ENCODE measurements at regions not wholly inside any gene's neighbourhood (a gene's known extent, or its start where the extent isn't known, plus 50 kb on each side); places are given as distances from the start of the nearest gene placed in this dataset.

DNA sequence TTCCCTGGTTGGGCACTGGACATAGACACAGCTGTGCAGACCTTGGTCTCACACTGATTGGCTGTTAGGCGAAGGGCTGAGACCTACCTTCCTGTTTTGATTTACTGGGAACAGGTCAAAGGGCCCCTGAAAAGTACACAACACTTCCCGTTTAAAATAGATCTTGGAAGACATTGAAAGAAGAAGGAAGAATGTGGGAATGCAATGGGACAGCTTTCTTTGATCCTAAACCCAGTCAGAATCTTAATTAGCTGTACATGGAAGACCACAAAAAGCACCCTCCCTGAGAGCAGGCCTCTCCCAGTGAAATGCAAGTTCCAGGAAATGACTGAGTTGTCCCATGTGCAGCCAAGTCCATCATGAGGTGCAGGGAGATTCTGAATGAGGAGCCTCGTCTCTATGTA, 83.6 kb upstream of the EXOC2 start:
- POLR2A ChIA-PET: no interaction called here
- no peak for TF ChIP-seq ATF3 (IDR thresholded peaks at IDR 0.05; ENCODE audit: borderline replicate concordance, extremely low read depth, low read depth, low read length)
- TF ChIP-seq E2F8 (IDR thresholded peaks at IDR 0.05; ENCODE audit: low read depth, partially characterized antibody): no peak
- TF ChIP-seq BRCA1 (IDR thresholded peaks at IDR 0.05; ENCODE audit: low read depth, low read length): no peak
- TF ChIP-seq POLR2A (IDR thresholded peaks at IDR 0.05; ENCODE audit: low read depth, low read length): no peak
- no peak for TF ChIP-seq ETV6 (conservative IDR thresholded peaks at IDR 0.05 in 1 of 2, IDR thresholded peaks at IDR 0.05 in 1 of 2; ENCODE audit: borderline replicate concordance in 1 of 2, low read depth in 1 of 2)
- TF ChIP-seq CEBPB (IDR thresholded peaks at IDR 0.05; ENCODE audit: borderline replicate concordance in 1 of 2, low read depth in 2 of 2, low read length in 2 of 2): no peak
- no peak for TF ChIP-seq ZBTB11 (CRISPR knock-in tag; IDR thresholded peaks at IDR 0.05)
- TF ChIP-seq SP1 (IDR thresholded peaks at IDR 0.05; ENCODE audit: low read depth, low read length): no peak
- Histone ChIP-seq H2AFZ (ENCODE audit: control insufficient read depth, low read depth, low read length) (no peak overlapping the region), H3K9me3 (replicated peaks; ENCODE audit: control insufficient read depth, insufficient read depth, low read length) (no peaks in the 10 kb centered on the region; the same call in 2 of the 3 replicates), H3K79me2 (ENCODE audit: control insufficient read depth, insufficient read depth, low read length) (no peaks in the 10 kb centered on the region), H3K27me3 (replicated peaks in 1 of 2; ENCODE audit: control insufficient read depth in 2 of 2, insufficient read depth in 2 of 2, low read length in 1 of 2) (peaks cover 0 to 10% of the 10 kb centered on the region in 2 experiments), H3K4me1 (ENCODE audit: control insufficient read depth, insufficient read depth, low read length) (no peaks in the 10 kb centered on the region), H3K9ac (ENCODE audit: control insufficient read depth, insufficient read depth, low read length) (no peak overlapping the region), H3K27ac (ENCODE audit: control insufficient read depth, insufficient read depth) (no peak overlapping the region), H3K4me3 (no peak overlapping the region), H3K36me3 (ENCODE audit: control insufficient read depth in 2 of 2, insufficient read depth in 2 of 2, low read length in 1 of 2) (no peaks in the 10 kb centered on the region), H4K20me1 (ENCODE audit: control insufficient read depth, insufficient read depth) (no peaks in the 10 kb centered on the region), H3K4me2 (ENCODE audit: control insufficient read depth, insufficient read depth) (no peak overlapping the region)
- ATAC-seq (no peak), FAIRE-seq (no peak), DNase-seq (ENCODE audit: low read depth, low spot score) (no peak)
- intact Hi-C loops (cut with micrococcal nuclease; ENCODE audit: unreplicated experiment) (no loop called here), in situ Hi-C loops (cut with MboI) (no loop called here)
- CTCF ChIA-PET: no interaction called here
- RAD21 ChIA-PET (ENCODE audit: unreplicated experiment): no interaction called here
- SMC1A ChIA-PET (ENCODE audit: uncharacterized antibody, unreplicated experiment): interaction anchor here (1.0 to 1.3 kb wide), 2 partner anchors 11 to 184 kb away, joined by 3 read pairs; no protein-coding TSS in a partner anchor
- whole genome bisulfite sequencing (ENCODE audit: insufficient coverage, insufficient replicate concordance, low lambda C conversion rate, missing lambda C conversion rate): 15% methylated on average over 3 of the region's 3 CpGs
- no TSS peak for BruUV-seq (replicated peaks)

Measured in GM12878 (cell line).